Fibroblast of villous mesenchyme (primary cell): ENCODE measurements at regions not wholly inside any gene's neighbourhood (a gene's known extent, or its start where the extent isn't known, plus 50 kb on each side); places are given as distances from the start of the nearest gene placed in this dataset.

ENCODE experiments used
- DNase-seq: peaks from one replicate; pipeline ENCODE4 v3.0.0-alpha.2; 2010; ENCODE audit warnings: low read depth
- H3K4me3 ChIP-seq: 2 replicates; pipeline ENCODE4 v1.5.1; 2011; ENCODE audit warnings: low read depth, mild to moderate bottlenecking, low read length
- TF ChIP-seq, protein P1 (sequence below): IDR thresholded peaks from 2 replicates; pipeline ENCODE4 v1.5.1; 2012; ENCODE audit warnings: low read depth, mild to moderate bottlenecking, low read length; ENCODE audit not compliant: insufficient read depth

DNA sequence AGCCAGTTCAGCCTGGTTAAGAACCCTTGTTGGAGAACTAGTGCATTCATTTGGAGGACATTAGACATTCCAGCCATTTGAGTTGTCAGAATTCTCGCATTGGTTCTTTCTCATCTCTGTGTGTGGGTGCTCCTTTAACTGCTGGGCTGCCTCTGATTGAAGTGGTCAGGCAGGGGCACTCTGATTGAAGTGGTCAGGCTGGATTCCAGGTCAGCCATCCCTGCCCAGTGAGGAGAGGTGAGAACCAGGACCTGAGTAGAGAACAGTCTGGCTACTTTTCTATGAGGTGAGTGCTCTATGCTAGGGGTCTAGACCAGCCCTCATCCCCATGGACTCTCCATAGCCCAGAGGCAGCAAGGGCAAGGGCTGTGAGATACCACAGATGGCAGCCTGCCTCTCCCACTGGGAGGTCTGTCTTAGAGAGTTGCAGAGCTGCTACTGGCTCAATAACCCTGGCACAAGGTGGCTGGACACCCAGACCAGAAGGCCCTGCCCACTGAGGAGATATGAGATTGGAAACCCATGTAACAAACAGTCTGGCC lies 691.6 kb downstream of the TMTC2 start:
- no peak for DNase-seq
- H3K4me3 ChIP-seq = no peak overlapping the region
- TF ChIP-seq, protein P1, sequence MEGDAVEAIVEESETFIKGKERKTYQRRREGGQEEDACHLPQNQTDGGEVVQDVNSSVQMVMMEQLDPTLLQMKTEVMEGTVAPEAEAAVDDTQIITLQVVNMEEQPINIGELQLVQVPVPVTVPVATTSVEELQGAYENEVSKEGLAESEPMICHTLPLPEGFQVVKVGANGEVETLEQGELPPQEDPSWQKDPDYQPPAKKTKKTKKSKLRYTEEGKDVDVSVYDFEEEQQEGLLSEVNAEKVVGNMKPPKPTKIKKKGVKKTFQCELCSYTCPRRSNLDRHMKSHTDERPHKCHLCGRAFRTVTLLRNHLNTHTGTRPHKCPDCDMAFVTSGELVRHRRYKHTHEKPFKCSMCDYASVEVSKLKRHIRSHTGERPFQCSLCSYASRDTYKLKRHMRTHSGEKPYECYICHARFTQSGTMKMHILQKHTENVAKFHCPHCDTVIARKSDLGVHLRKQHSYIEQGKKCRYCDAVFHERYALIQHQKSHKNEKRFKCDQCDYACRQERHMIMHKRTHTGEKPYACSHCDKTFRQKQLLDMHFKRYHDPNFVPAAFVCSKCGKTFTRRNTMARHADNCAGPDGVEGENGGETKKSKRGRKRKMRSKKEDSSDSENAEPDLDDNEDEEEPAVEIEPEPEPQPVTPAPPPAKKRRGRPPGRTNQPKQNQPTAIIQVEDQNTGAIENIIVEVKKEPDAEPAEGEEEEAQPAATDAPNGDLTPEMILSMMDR = no peak

DNA sequence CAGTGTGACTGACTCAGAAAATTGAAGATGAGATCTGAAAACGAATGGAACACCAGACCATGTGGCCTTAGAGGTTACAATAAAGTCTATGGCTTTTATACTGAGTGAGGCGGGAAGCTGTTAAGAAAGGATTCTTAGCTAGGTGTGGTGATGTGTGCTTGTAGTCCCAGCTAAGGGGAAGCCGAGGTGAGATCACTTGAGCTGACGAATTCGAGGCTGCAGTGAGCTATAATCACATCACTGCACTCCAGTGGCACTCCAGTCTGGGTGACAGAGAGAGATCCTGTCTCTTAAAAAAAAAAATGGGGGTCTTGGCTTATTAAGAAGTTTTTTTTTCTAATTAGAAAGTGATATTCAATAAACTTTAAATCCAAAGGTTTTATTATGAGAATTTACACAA lies 678.6 kb downstream of the TMTC2 start:
- TF ChIP-seq, protein P1 = no peak
- DNase-seq = no peak
- no peak overlapping the region for H3K4me3 ChIP-seq

- DNase-seq = no peak
- TF ChIP-seq, protein P1 = no peak
- H3K4me3 ChIP-seq = no peak overlapping the region
These were observed 674.8 kb downstream of the TMTC2 start for GRCh38 chr12:83361475-83361874.

DNA sequence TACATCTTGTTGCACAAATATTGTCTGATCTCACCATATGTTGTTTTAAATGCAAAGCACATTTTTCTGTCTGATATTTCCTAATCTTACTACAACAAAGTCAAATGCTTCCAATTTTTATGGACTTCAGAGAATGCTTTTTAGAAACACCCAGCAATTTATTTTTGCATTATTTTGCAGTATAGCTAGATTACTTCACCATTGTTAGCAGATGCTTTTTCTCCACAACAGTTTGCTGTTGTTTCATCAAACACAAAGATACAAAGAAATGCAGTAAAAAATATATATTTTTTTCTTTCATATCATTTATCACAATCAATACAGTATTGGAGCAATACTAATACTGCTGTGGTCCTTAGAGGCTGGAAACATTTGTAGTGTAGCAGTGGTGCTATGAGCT lies 674.4 kb downstream of the TMTC2 start:
- TF ChIP-seq, protein P1 = no peak
- no peak overlapping the region for H3K4me3 ChIP-seq
- no peak for DNase-seq

DNA sequence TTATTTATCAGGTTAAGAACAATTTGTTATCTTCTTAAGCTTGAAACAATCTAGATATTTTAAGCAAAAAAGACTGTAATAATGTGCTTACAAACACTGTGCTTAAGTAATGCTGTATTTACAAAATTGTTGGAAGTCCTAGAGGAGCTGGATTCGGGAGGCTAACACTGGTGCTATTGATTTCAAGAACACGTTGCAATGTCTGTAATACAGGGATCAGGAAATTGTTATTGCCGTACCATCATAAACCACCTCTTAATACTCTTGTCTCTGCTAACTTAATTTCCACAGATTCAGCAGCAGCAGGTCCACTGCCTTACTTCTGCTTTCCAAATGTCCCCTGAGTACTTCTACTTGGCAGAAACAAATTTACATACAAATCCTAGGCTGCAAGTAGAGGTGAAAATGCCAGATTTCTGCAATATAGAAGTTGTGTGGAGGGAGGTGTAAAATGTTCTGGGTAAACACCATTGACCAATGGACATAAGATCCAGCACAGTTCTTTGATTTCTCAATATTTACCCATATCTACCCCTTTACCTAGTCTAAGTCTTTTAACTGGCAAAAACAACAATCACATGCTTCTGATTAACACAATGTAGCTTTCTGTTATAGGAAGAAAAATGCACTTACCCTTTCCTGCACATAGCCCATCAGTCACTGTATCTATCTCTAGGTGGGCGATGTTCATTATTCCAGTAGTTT lies 663.4 kb downstream of the TMTC2 start:
- DNase-seq = no peak
- TF ChIP-seq, protein P1 = no peak
- H3K4me3 ChIP-seq = no peak overlapping the region

- no peak overlapping the region for H3K4me3 ChIP-seq
- TF ChIP-seq, protein P1 = no peak
- no peak for DNase-seq
These were observed 659.6 kb downstream of the TMTC2 start for GRCh38 chr12:83346333-83346732.

DNA sequence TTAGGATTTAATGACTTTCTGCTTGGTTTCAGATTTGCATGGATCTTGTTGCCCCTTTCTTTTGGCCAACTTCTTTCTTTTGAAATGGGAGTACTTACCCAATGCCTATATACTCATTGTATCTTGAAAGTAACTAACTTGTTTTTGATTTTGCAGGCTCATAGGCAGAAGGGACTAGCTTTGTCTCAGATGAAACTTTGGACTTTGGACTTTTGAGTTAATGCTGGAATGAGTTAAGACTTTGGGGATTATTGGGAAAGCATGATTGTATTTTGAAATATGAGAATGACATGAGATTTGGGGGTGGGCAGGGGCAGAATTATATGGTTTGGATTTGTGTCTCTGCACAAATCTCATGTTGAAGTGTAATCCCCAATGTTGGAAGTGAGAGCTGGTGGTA lies 657.1 kb downstream of the TMTC2 start:
- DNase-seq = no peak
- H3K4me3 ChIP-seq = no peak overlapping the region
- TF ChIP-seq, protein P1 = no peak
